GM18511 (cell line): ENCODE measurements at regions not wholly inside any gene's neighbourhood (a gene's known extent, or its start where the extent isn't known, plus 50 kb on each side); places are given as distances from the start of the nearest gene placed in this dataset.

Experiments used
- ATAC-seq: cut with Tn5 transposase; IDR thresholded peaks from one replicate; pipeline ENCODE4 v1.9.1; 2021; ENCODE audit warnings: mild to moderate bottlenecking, moderate library complexity; ENCODE audit not compliant: unreplicated experiment

GRCh38 chr2:153197402-153198386 is 280.9 kb downstream of the RPRM start:
- no peak for ATAC-seq

GRCh38 chr2:153196378-153197058 is 282.0 kb downstream of the RPRM start:
- ATAC-seq = no peak

GRCh38 chr2:153195342-153195741 is 283.2 kb downstream of the RPRM start:
- ATAC-seq = no peak

GRCh38 chr2:153189091-153189888 is 289.3 kb downstream of the RPRM start:
- ATAC-seq = no peak

GRCh38 chr2:153179808-153180207 is 298.8 kb downstream of the RPRM start:
- ATAC-seq = no peak

- no peak for ATAC-seq
Observed at GRCh38 chr2:153169609-153170008, 309.0 kb downstream of the RPRM start.

- ATAC-seq = no peak
Observed at GRCh38 chr2:153165021-153165420, 313.5 kb downstream of the RPRM start.

GRCh38 chr2:153163055-153163454 is 315.5 kb downstream of the RPRM start:
- ATAC-seq = peak; percentile 74

- ATAC-seq = no peak
Observed at GRCh38 chr2:153156743-153157142, 321.8 kb downstream of the RPRM start.

GRCh38 chr2:153152036-153152435 is 326.5 kb downstream of the RPRM start:
- ATAC-seq = no peak

GRCh38 chr2:153145470-153145978 is 333.0 kb downstream of the RPRM start:
- no peak for ATAC-seq

GRCh38 chr2:153143540-153143939 is 335.0 kb downstream of the RPRM start:
- no peak for ATAC-seq

- ATAC-seq = no peak
Observed at GRCh38 chr2:153140498-153140897, 338.1 kb downstream of the RPRM start.

GRCh38 chr2:153138651-153139375 is 339.7 kb downstream of the RPRM start:
- no peak for ATAC-seq

GRCh38 chr2:153136216-153136615 is 342.3 kb downstream of the RPRM start:
- no peak for ATAC-seq

GRCh38 chr2:153134725-153135124 is 343.8 kb downstream of the RPRM start:
- no peak for ATAC-seq

- ATAC-seq = no peak
Observed at GRCh38 chr2:153133716-153134115, 344.8 kb downstream of the RPRM start.

GRCh38 chr2:153132418-153132817 is 346.1 kb downstream of the RPRM start:
- ATAC-seq = no peak

- no peak for ATAC-seq
Observed at GRCh38 chr2:153115141-153115540, 363.4 kb downstream of the RPRM start.

GRCh38 chr2:153110486-153110885 is 368.1 kb downstream of the RPRM start:
- ATAC-seq = no peak
